ENCODE measurements at regions not wholly inside any gene's neighbourhood (a gene's known extent, or its start where the extent isn't known, plus 50 kb on each side); places are given as distances from the start of the nearest gene placed in this dataset.
A peak's percentile ranks its signal among the peaks of the same experiment; 100 is the strongest.

DNA sequence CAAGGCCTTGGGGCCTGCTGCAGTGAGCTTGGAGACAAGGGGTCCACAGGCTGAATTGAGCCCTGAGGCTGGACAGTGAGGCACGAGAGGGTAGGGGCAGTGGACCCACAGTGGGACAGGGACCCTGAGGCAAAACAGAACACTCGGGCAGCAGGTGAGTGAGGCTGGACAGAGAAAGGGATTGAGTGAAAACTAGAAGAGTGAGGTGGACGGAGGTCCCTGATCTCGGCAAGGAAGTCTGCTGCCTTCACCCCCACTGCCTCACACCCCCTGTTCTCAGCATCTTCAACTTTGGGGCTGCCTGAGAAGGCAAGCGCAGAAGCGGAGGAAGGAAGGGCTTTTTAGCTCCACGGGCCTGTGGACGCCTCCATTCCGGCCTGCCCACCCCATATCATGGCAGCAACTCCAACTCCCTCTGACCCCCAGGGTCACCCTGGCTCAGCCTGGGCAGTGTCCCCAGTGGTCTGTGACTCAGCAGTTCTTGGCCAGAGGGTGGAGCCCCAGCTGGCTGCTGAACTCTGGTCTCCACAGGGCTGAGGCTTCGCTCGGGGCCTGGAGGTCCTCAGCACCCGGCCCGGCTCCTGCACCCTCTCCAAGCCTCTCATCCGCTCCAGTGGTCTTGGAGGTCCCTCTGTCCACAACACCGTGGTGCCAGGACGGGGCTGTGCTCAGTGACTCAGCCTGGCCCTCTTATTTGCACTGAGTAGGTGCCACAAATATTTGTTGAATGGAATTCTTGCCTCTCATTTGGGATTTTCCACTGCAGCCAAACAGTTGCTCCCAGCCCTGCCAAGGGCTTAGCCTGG lies 60.0 kb upstream of the EPS8L3 start (continued):
- TF ChIP-seq HMG20A (CRISPR knock-in tag; IDR thresholded peaks at IDR 0.05; ENCODE audit: borderline replicate concordance) (peak; percentile 47; the same call in 1 of the 2 replicates), ATF7-NPFF (CRISPR knock-in tag; IDR thresholded peaks at IDR 0.05; ENCODE audit: low read depth) (no peak), RORA (CRISPR knock-in tag; IDR thresholded peaks at IDR 0.05) (no peak), NFKBIZ (CRISPR knock-in tag; IDR thresholded peaks at IDR 0.05) (no peak), ZNF883 (CRISPR knock-in tag; IDR thresholded peaks at IDR 0.05; ENCODE audit: not compliant biosample characterization) (no peak), RFXANK (CRISPR knock-in tag; IDR thresholded peaks at IDR 0.05) (no peak), NFE2L1 (CRISPR knock-in tag; IDR thresholded peaks at IDR 0.05; ENCODE audit: borderline replicate concordance) (peak; percentile 98), ZNF776 (CRISPR knock-in tag; IDR thresholded peaks at IDR 0.05) (peak; percentile 64; the same call in 1 of the 2 replicates), THAP11 (CRISPR knock-in tag; IDR thresholded peaks at IDR 0.05) (peak; percentile 56; the same call in 1 of the 2 replicates), KLF15 (CRISPR knock-in tag; IDR thresholded peaks at IDR 0.05; ENCODE audit: borderline replicate concordance) (no peak), ZFYVE20 (CRISPR knock-in tag; IDR thresholded peaks at IDR 0.05; ENCODE audit: borderline replicate concordance, low read depth) (0 out of 2 replicates have a peak, but pooled peaks have one; percentile 27), REPIN1 (CRISPR knock-in tag; IDR thresholded peaks at IDR 0.05; ENCODE audit: borderline replicate concordance, low read depth) (peak; percentile 80; the same call in 1 of the 2 replicates), ZNF451 (CRISPR knock-in tag; IDR thresholded peaks at IDR 0.05) (0 out of 2 replicates have a peak, but pooled peaks have one; percentile 40), ZNF205 (CRISPR knock-in tag; IDR thresholded peaks at IDR 0.05) (peak; percentile 13; the same call in 1 of the 2 replicates), ZNF607 (CRISPR knock-in tag; IDR thresholded peaks at IDR 0.05; ENCODE audit: borderline replicate concordance) (peak; percentile 56; the same call in 1 of the 2 replicates)
- TF ChIP-seq, protein P1, sequence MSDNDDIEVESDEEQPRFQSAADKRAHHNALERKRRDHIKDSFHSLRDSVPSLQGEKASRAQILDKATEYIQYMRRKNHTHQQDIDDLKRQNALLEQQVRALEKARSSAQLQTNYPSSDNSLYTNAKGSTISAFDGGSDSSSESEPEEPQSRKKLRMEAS (IDR thresholded peaks at IDR 0.05), result peak; percentile 50; the same call in 1 of the 2 replicates
- TF ChIP-seq, protein P2, sequence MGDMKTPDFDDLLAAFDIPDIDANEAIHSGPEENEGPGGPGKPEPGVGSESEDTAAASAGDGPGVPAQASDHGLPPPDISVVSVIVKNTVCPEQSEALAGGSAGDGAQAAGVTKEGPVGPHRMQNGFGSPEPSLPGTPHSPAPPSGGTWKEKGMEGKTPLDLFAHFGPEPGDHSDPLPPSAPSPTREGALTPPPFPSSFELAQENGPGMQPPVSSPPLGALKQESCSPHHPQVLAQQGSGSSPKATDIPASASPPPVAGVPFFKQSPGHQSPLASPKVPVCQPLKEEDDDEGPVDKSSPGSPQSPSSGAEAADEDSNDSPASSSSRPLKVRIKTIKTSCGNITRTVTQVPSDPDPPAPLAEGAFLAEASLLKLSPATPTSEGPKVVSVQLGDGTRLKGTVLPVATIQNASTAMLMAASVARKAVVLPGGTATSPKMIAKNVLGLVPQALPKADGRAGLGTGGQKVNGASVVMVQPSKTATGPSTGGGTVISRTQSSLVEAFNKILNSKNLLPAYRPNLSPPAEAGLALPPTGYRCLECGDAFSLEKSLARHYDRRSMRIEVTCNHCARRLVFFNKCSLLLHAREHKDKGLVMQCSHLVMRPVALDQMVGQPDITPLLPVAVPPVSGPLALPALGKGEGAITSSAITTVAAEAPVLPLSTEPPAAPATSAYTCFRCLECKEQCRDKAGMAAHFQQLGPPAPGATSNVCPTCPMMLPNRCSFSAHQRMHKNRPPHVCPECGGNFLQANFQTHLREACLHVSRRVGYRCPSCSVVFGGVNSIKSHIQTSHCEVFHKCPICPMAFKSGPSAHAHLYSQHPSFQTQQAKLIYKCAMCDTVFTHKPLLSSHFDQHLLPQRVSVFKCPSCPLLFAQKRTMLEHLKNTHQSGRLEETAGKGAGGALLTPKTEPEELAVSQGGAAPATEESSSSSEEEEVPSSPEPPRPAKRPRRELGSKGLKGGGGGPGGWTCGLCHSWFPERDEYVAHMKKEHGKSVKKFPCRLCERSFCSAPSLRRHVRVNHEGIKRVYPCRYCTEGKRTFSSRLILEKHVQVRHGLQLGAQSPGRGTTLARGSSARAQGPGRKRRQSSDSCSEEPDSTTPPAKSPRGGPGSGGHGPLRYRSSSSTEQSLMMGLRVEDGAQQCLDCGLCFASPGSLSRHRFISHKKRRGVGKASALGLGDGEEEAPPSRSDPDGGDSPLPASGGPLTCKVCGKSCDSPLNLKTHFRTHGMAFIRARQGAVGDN (CRISPR knock-in tag; IDR thresholded peaks at IDR 0.05), result peak; percentile 93
- TF ChIP-seq, protein P3, sequence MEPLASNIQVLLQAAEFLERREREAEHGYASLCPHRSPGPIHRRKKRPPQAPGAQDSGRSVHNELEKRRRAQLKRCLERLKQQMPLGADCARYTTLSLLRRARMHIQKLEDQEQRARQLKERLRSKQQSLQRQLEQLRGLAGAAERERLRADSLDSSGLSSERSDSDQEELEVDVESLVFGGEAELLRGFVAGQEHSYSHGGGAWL (CRISPR knock-in tag; IDR thresholded peaks at IDR 0.05), result peak; percentile 47; the same call in 1 of the 2 replicates
- TF ChIP-seq, protein P4, sequence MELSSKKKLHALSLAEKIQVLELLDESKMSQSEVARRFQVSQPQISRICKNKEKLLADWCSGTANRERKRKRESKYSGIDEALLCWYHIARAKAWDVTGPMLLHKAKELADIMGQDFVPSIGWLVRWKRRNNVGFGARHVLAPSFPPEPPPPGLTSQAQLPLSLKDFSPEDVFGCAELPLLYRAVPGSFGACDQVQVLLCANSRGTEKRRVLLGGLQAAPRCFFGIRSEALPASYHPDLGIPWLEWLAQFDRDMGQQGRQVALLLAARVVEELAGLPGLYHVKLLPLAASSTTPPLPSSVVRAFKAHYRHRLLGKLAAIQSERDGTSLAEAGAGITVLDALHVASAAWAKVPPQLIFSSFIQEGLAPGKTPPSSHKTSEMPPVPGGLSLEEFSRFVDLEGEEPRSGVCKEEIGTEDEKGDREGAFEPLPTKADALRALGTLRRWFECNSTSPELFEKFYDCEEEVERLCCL (CRISPR knock-in tag; IDR thresholded peaks at IDR 0.05; ENCODE audit: borderline replicate concordance), result 0 out of 2 replicates have a peak, but pooled peaks have one; percentile 61
- TF ChIP-seq, protein P5, sequence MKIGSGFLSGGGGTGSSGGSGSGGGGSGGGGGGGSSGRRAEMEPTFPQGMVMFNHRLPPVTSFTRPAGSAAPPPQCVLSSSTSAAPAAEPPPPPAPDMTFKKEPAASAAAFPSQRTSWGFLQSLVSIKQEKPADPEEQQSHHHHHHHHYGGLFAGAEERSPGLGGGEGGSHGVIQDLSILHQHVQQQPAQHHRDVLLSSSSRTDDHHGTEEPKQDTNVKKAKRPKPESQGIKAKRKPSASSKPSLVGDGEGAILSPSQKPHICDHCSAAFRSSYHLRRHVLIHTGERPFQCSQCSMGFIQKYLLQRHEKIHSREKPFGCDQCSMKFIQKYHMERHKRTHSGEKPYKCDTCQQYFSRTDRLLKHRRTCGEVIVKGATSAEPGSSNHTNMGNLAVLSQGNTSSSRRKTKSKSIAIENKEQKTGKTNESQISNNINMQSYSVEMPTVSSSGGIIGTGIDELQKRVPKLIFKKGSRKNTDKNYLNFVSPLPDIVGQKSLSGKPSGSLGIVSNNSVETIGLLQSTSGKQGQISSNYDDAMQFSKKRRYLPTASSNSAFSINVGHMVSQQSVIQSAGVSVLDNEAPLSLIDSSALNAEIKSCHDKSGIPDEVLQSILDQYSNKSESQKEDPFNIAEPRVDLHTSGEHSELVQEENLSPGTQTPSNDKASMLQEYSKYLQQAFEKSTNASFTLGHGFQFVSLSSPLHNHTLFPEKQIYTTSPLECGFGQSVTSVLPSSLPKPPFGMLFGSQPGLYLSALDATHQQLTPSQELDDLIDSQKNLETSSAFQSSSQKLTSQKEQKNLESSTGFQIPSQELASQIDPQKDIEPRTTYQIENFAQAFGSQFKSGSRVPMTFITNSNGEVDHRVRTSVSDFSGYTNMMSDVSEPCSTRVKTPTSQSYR (CRISPR knock-in tag; IDR thresholded peaks at IDR 0.05; ENCODE audit: borderline replicate concordance), result peak; percentile 44; the same call in 1 of the 2 replicates
